OCI-LY1 (cell line): ENCODE measurements at regions not wholly inside any gene's neighbourhood (a gene's known extent, or its start where the extent isn't known, plus 50 kb on each side); places are given as distances from the start of the nearest gene placed in this dataset.

Experiments used
- H2AFZ ChIP-seq: fragments of 200-600 bp; sonication (generic), shearing (Covaris generic); 2 replicates; pipeline ENCODE4 v1.6.0; 2014; ENCODE audit warnings: antibody characterized with exemption, mild to moderate bottlenecking, low read length
- H3F3A ChIP-seq: fragments of 200-600 bp; sonication (generic), shearing (Covaris generic); 2 replicates; pipeline ENCODE4 v1.6.0; 2014; ENCODE audit warnings: mild to moderate bottlenecking, antibody characterized with exemption, low read length, moderate library complexity; ENCODE audit not compliant: insufficient read depth
- H3K27ac ChIP-seq: fragments of 200-600 bp; sonication (generic); 2 replicates; pipeline ENCODE4 v1.5.1; 2014; ENCODE audit warnings: low read length, mixed run types, mild to moderate bottlenecking, low read depth; ENCODE audit not compliant: poor library complexity, severe bottlenecking
- H3K27me3 ChIP-seq: fragments of 200-600 bp; sonication (generic); 2 replicates; pipeline ENCODE4 v1.6.0; 2014; ENCODE audit warnings: antibody characterized with exemption, mild to moderate bottlenecking, low read length, moderate library complexity; ENCODE audit not compliant: insufficient read depth
- H3K36me3 ChIP-seq: fragments of 200-600 bp; sonication (generic); 2 replicates; pipeline ENCODE4 v1.6.1; 2014; ENCODE audit warnings: mild to moderate bottlenecking, antibody characterized with exemption, low read length, moderate library complexity, mixed read lengths; ENCODE audit not compliant: insufficient read depth
- H3K4me1 ChIP-seq: fragments of 200-600 bp; sonication (generic); 2 replicates; pipeline ENCODE4 v1.5.1; 2014; ENCODE audit warnings: mild to moderate bottlenecking, low read length, moderate library complexity; ENCODE audit not compliant: insufficient read depth, severe bottlenecking
- H3K4me2 ChIP-seq: fragments of 200-600 bp; sonication (generic), shearing (Covaris generic); 2 replicates; pipeline ENCODE4 v1.6.1; 2014; ENCODE audit warnings: low read length
- H3K4me3 ChIP-seq: fragments of 200-600 bp; sonication (generic); 2 replicates; pipeline ENCODE4 v1.5.1; 2014; ENCODE audit warnings: low read length, low read depth, mild to moderate bottlenecking, mixed read lengths; ENCODE audit not compliant: poor library complexity, severe bottlenecking
- H3K79me2 ChIP-seq: fragments of 200-600 bp; shearing (Covaris generic); 2 replicates; pipeline ENCODE4 v1.6.1; 2016; ENCODE audit warnings: mixed run types, low read length, mixed read lengths; ENCODE audit not compliant: insufficient read depth
- H3K9ac ChIP-seq: fragments of 200-600 bp; sonication (generic), shearing (Covaris generic); 2 replicates; pipeline ENCODE4 v1.6.1; 2014; ENCODE audit warnings: mild to moderate bottlenecking, low read length, mixed read lengths
- H3K9me2 ChIP-seq: fragments of 200-600 bp; sonication (generic), shearing (Covaris generic); 2 replicates; pipeline ENCODE4 v1.6.1; 2014; ENCODE audit warnings: low read depth, mild to moderate bottlenecking, low read length, mixed read lengths
- H3K9me3 ChIP-seq: fragments of 200-600 bp; shearing (Covaris generic); 2 replicates; pipeline ENCODE4 v1.6.1; 2014; ENCODE audit warnings: low read length, mixed read lengths
- H4K20me1 ChIP-seq: fragments of 200-600 bp; sonication (generic), shearing (Covaris generic); 2 replicates; pipeline ENCODE4 v1.6.0; 2016; ENCODE audit warnings: mild to moderate bottlenecking, low read length; ENCODE audit not compliant: insufficient read depth
- EZH2 ChIP-seq: fragments of 200-600 bp; sonication (generic), shearing (Covaris generic); IDR thresholded peaks from 2 replicates; pipeline ENCODE4 v1.8.0; 2017; ENCODE audit warnings: borderline replicate concordance, mixed run types, mild to moderate bottlenecking, antibody characterized with exemption, low read length, moderate library complexity, mixed read lengths
- TF ChIP-seq, protein P1 (sequence below): fragments of 200-600 bp; sonication (generic), shearing (Covaris generic); IDR thresholded peaks from 2 replicates; pipeline ENCODE4 v1.5.1; 2017; ENCODE audit warnings: mild to moderate bottlenecking, antibody characterized with exemption, low read length, moderate library complexity, mixed read lengths

DNA sequence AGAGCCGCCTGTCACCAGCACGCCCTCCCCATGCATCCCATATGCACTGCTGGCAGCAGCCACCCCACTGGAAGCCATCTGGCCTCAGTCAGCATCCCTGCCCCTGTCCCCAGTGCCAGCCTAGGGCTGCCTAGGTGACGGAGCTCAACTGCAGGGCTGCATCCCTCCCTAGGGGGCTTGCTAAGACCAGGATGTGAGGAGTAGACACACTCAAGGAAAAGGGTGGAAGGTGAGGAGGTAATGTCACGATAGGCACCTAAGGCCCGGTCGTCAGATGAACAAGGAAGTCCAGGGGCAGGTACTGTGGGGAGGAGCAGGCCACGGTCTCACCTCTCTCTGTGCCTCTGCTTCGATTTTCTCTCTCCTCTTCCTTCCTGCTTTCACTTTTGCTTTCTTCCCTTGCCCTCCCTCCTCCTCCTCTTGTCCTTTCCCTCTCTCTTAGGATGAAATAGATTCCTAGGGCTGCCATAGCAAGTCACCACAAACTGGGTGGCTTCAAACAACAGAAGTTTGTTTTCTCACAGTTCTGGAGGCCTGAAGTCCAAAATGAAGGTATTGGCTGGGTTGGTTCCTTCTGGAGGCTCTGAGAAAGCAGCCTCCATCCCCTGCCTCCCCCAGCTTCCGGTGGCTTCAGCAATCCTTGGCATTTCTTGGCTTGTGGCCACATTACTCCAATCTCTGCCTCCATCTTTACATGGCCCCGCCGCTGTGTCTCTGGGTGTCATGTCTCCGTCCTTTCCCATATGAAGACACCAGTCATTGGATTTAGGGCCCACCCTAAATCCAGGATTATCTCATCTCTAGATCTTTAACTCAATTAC is 298.3 kb downstream of the SHQ1 start:
- no peaks in the 10 kb centered on the region for H3F3A ChIP-seq
- H3K9me2 ChIP-seq, result no peaks in the 10 kb centered on the region
- H3K27me3 ChIP-seq, result no peaks in the 10 kb centered on the region
- no peaks in the 10 kb centered on the region for H3K36me3 ChIP-seq
- H3K9ac ChIP-seq, result no peak overlapping the region
- H3K4me3 ChIP-seq, result no peak overlapping the region
- H4K20me1 ChIP-seq, result no peaks in the 10 kb centered on the region
- H3K27ac ChIP-seq, result no peak overlapping the region
- H2AFZ ChIP-seq, result no peak overlapping the region
- TF ChIP-seq, protein P1, sequence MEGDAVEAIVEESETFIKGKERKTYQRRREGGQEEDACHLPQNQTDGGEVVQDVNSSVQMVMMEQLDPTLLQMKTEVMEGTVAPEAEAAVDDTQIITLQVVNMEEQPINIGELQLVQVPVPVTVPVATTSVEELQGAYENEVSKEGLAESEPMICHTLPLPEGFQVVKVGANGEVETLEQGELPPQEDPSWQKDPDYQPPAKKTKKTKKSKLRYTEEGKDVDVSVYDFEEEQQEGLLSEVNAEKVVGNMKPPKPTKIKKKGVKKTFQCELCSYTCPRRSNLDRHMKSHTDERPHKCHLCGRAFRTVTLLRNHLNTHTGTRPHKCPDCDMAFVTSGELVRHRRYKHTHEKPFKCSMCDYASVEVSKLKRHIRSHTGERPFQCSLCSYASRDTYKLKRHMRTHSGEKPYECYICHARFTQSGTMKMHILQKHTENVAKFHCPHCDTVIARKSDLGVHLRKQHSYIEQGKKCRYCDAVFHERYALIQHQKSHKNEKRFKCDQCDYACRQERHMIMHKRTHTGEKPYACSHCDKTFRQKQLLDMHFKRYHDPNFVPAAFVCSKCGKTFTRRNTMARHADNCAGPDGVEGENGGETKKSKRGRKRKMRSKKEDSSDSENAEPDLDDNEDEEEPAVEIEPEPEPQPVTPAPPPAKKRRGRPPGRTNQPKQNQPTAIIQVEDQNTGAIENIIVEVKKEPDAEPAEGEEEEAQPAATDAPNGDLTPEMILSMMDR, result no peak
- no peak for TF ChIP-seq EZH2
- no peaks in the 10 kb centered on the region for H3K4me1 ChIP-seq
- peak overlapping the region; percentile 20; the same call in 1 of the 2 replicates for H3K4me2 ChIP-seq
- H3K79me2 ChIP-seq, result no peaks in the 10 kb centered on the region
- H3K9me3 ChIP-seq, result no peaks in the 10 kb centered on the region

DNA sequence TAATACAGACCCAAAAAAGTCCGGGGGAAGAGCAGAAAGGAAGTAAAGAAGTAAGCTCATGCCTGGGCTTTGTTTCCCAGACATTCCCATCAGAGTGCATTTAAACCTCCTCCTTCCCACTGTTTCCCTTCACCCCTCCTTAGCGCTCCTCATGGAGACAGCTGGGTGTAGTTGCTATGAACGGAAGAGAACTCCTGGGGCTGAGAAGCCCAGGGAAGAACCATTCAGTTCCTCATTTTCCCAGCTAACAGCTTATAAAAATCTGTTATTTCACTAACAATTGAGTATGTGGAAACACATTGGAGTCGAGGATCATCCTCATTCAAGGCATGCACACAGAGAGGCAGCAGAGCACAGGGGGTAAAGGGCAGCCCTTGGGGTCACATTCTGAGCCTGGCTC is 299.3 kb downstream of the SHQ1 start:
- Histone ChIP-seq H3K4me3 (no peak overlapping the region), H3K36me3 (no peaks in the 10 kb centered on the region), H3K79me2 (no peaks in the 10 kb centered on the region), H4K20me1 (no peaks in the 10 kb centered on the region), H3K9ac (no peak overlapping the region), H3K27me3 (no peaks in the 10 kb centered on the region), H3F3A (no peaks in the 10 kb centered on the region), H3K9me2 (no peaks in the 10 kb centered on the region), H3K4me1 (no peaks in the 10 kb centered on the region), H3K4me2 (no peak overlapping the region), H3K27ac (no peak overlapping the region), H3K9me3 (no peaks in the 10 kb centered on the region), H2AFZ (no peak overlapping the region)
- TF ChIP-seq EZH2, result no peak
- TF ChIP-seq, protein P1, result no peak

DNA sequence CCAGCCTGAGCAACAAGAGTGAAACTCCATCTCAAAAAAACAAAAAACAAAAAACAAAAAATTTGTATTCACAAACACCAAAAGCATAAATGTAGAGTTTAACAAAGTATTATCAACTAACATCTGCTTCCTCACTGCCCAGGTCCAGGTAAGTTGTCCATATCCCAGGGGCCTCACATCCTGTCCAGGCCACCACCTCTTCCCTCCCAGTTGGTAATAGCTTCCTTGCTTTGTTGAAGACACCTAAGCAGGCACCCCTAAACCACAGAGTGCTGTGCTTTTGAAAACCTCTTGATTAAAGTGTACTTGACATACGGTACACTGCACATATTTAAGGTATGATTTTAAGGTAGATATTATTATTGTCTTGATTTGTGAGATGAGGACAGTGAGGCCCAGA is 299.8 kb downstream of the SHQ1 start:
- H3F3A ChIP-seq, result no peaks in the 10 kb centered on the region
- H3K36me3 ChIP-seq, result no peaks in the 10 kb centered on the region
- no peaks in the 10 kb centered on the region for H3K4me1 ChIP-seq
- H3K4me3 ChIP-seq, result no peak overlapping the region
- H3K9me2 ChIP-seq, result no peaks in the 10 kb centered on the region
- no peaks in the 10 kb centered on the region for H3K79me2 ChIP-seq
- no peaks in the 10 kb centered on the region for H3K27me3 ChIP-seq
- no peak overlapping the region for H2AFZ ChIP-seq
- no peak overlapping the region for H3K4me2 ChIP-seq
- no peak overlapping the region for H3K9ac ChIP-seq
- H4K20me1 ChIP-seq, result no peaks in the 10 kb centered on the region
- TF ChIP-seq EZH2, result no peak
- TF ChIP-seq, protein P1, result no peak
- no peaks in the 10 kb centered on the region for H3K9me3 ChIP-seq
- H3K27ac ChIP-seq, result no peak overlapping the region
